Gastrocnemius medialis (tissue), 4 donors: ENCODE measurements at regions not wholly inside any gene's neighbourhood (a gene's known extent, or its start where the extent isn't known, plus 50 kb on each side); places are given as distances from the start of the nearest gene placed in this dataset.

Experiments
- ATAC-seq, 2 donors: fragments of 150-250 bp; one replicate each; pipeline ENCODE4 v1.9.1; 2016
- DNase-seq, 2 donors: peaks; one replicate each; pipeline ENCODE4 v3.0.0-alpha.2; 2019
- H3K27ac ChIP-seq, 4 donors: fragments of 200-600 bp; sonication (generic); 1 replicate in 1 of 4; 2 replicates in 3 of 4; pipeline ENCODE4 v1.5.1; 2016 to 2018; ENCODE audit warnings: mild to moderate bottlenecking in 2 of 4, moderate library complexity in 1 of 4
- H3K27me3 ChIP-seq, 3 donors: fragments of 200-600 bp; sonication (generic) in 2 of 3; 1 replicate in 1 of 3; 2 replicates in 2 of 3; pipeline versions ENCODE4 v1.5.1 to v1.6.0; 2016 to 2019; ENCODE audit warnings: mild to moderate bottlenecking in 1 of 3, moderate library complexity in 1 of 3
- H3K36me3 ChIP-seq, 2 donors: fragments of 200-600 bp; sonication (generic) in 1 of 2; one replicate each; pipeline ENCODE4 v1.5.1; 2017 to 2018
- H3K4me1 ChIP-seq, 2 donors: fragments of 200-600 bp; sonication (generic) in 1 of 2; one replicate each; pipeline ENCODE4 v1.5.1; 2016 to 2017; ENCODE audit warnings: mild to moderate bottlenecking in 2 of 2
- H3K4me3 ChIP-seq, 4 donors: fragments of 200-600 bp; sonication (generic) in 3 of 4; 1 replicate in 1 of 4; 2 replicates in 3 of 4; pipeline ENCODE4 v1.5.1; 2016 to 2019; ENCODE audit warnings: mild to moderate bottlenecking in 2 of 4
- H3K9me3 ChIP-seq, 3 donors: fragments of 200-600 bp; sonication (generic) in 2 of 3; 1 replicate in 1 of 3; 2 replicates in 2 of 3; pipeline ENCODE4 v1.5.1; 2016 to 2019
- POLR2A ChIP-seq, 2 donors: fragments of 450-650 bp; IDR thresholded peaks; one replicate each; pipeline ENCODE4 v1.6.1; 2017; ENCODE audit warnings: antibody characterized with exemption in 2 of 2, mild to moderate bottlenecking in 2 of 2, moderate library complexity in 2 of 2
- in situ Hi-C, 4 donors: fragments of 200-750 bp; cut with MboI; loops; one replicate each; pipeline versions ENCODE4 v1.15.0 to v1.8.0; 2017; ENCODE audit warnings: low sequenced_read_pairs in 4 of 4
- intact Hi-C: fragments of 100-400 bp; cut with DNase I; formaldehyde crosslinking; loops from one replicate; pipeline ENCODE4 v1.15.1; 2023; ENCODE audit warnings: low total_unique reads
- TF ChIP-seq, protein P1 (sequence below), 5 experiments: fragments of 450-650 bp in 3 of 5; fragments of 200-600 bp in 2 of 5; sonication (generic) in 2 of 5; IDR thresholded peaks in 4 of 5; conservative IDR thresholded peaks in 1 of 5; 1 replicate in 4 of 5; 2 replicates in 1 of 5; pipeline ENCODE4 v1.5.1; 2016 to 2019; ENCODE audit warnings: antibody characterized with exemption in 5 of 5, mild to moderate bottlenecking in 3 of 5, moderate library complexity in 3 of 5

DNA sequence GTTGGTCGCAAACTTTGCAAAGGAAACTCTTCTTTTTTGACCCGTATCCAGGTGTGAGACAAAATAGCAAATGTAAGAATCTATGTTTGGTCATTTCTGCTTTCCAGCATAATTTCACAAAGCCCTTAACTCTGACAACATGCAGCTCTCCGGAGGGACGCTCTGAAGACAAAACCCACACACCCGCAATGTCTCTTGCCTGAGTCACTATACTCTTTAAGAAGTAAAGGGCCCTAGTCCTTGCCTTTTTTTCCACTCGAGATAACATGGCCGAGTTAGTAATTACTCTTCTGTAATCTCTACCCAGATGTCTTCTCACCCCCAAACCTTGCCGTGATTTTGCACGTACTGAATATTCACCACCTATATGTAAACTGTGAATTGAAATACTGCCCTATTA, 115.7 kb upstream of the ADAMTS9 start:
- TF ChIP-seq, protein P1, sequence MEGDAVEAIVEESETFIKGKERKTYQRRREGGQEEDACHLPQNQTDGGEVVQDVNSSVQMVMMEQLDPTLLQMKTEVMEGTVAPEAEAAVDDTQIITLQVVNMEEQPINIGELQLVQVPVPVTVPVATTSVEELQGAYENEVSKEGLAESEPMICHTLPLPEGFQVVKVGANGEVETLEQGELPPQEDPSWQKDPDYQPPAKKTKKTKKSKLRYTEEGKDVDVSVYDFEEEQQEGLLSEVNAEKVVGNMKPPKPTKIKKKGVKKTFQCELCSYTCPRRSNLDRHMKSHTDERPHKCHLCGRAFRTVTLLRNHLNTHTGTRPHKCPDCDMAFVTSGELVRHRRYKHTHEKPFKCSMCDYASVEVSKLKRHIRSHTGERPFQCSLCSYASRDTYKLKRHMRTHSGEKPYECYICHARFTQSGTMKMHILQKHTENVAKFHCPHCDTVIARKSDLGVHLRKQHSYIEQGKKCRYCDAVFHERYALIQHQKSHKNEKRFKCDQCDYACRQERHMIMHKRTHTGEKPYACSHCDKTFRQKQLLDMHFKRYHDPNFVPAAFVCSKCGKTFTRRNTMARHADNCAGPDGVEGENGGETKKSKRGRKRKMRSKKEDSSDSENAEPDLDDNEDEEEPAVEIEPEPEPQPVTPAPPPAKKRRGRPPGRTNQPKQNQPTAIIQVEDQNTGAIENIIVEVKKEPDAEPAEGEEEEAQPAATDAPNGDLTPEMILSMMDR (IDR thresholded peaks at IDR 0.05 in 4 of 5, conservative IDR thresholded peaks at IDR 0.05 in 1 of 5), result no peak
- no peak for TF ChIP-seq POLR2A (IDR thresholded peaks at IDR 0.05)
- H3K36me3 ChIP-seq, result no peaks in the 10 kb centered on the region
- in situ Hi-C loops, result no loop called here
- H3K9me3 ChIP-seq, result no peaks in the 10 kb centered on the region
- no peak overlapping the region for H3K27ac ChIP-seq
- no peak for ATAC-seq
- no peaks in the 10 kb centered on the region for H3K27me3 ChIP-seq
- intact Hi-C loops, result no loop called here
- no peaks in the 10 kb centered on the region for H3K4me1 ChIP-seq
- no peak overlapping the region for H3K4me3 ChIP-seq
- no peak for DNase-seq

DNA sequence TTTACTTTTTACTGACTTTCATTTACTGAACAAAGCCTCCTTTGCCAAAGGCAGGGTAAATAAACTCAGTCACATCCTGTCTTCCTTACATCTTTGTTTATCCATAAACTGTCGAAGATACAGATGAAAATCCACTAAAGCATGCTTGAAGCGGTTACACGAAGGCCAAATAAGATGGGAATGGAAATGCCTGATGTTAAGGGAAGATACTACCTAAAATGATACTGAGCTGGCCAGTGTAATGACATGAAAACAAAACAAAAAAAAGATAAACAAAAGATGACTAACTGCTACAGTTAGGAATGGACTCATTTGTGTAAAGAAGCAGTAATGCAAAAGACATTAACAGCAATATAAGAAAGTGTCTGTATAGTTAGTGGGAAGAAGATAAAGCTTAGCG, 114.7 kb upstream of the ADAMTS9 start:
- Histone ChIP-seq H3K4me1 (peaks cover 1 to 4% of the 10 kb centered on the region in 2 donors), H3K36me3 (no peaks in the 10 kb centered on the region), H3K27ac (no peak overlapping the region), H3K4me3 (no peak overlapping the region), H3K9me3 (no peaks in the 10 kb centered on the region), H3K27me3 (no peaks in the 10 kb centered on the region)
- no peak for DNase-seq
- ATAC-seq, result no peak
- TF ChIP-seq, protein P1 (IDR thresholded peaks at IDR 0.05 in 4 of 5, conservative IDR thresholded peaks at IDR 0.05 in 1 of 5), result no peak
- TF ChIP-seq POLR2A (IDR thresholded peaks at IDR 0.05), result no peak
- intact Hi-C loops, result no loop called here
- in situ Hi-C loops, result no loop called here

DNA sequence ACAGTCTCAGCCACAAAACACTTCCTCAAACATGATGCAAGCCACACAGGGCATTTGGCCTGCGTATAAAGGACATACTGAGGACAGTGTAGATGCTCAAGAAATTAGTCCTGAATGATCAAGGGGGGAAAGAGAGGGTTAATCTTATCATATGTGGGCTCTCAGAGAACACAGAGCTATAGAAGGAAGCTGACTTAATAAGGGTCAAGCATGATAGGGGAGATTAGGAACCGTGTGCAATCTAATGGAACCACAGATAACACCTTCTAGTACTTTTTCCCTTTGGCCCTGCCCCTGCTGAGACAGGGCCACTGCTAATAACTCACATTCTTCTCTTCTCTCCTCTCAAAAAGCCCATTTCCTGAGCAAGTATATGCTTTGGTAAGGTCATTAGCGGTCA, 114.1 kb upstream of the ADAMTS9 start:
- TF ChIP-seq, protein P1 (IDR thresholded peaks at IDR 0.05 in 4 of 5, conservative IDR thresholded peaks at IDR 0.05 in 1 of 5), result no peak
- TF ChIP-seq POLR2A (IDR thresholded peaks at IDR 0.05), result no peak
- Histone ChIP-seq H3K27ac (no peak overlapping the region), H3K27me3 (no peaks in the 10 kb centered on the region), H3K4me3 (no peak overlapping the region), H3K9me3 (no peaks in the 10 kb centered on the region), H3K4me1 (peaks cover 4 to 7% of the 10 kb centered on the region in 2 donors), H3K36me3 (no peaks in the 10 kb centered on the region)
- intact Hi-C loops (no loop called here), in situ Hi-C loops (no loop called here)
- DNase-seq (no peak), ATAC-seq (no peak)

DNA sequence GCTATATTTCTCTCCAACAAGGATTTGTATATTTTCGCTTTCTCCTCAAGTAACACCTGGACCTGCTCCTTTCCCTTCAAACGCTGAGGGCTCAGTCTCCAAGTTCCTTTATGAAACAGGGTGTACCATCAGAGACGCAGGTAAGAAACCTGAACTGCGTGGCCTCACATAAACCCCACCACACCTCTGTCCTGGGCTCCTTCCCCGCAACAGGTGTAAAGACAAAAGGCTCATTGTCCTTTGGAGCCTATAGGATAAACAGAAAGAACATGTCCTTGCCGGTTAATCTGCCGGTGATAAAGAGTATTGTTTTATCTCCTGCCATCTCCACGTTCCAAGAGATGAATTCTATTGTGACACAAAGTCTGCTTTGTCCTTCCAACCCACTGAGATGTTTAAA, 111.8 kb upstream of the ADAMTS9 start:
- intact Hi-C loops (no loop called here), in situ Hi-C loops (no loop called here)
- Histone ChIP-seq H3K4me1 (peaks cover 4 to 12% of the 10 kb centered on the region in 2 donors), H3K9me3 (no peaks in the 10 kb centered on the region), H3K27ac (no peak overlapping the region), H3K4me3 (no peak overlapping the region), H3K36me3 (no peaks in the 10 kb centered on the region), H3K27me3 (no peaks in the 10 kb centered on the region)
- no peak for TF ChIP-seq POLR2A (IDR thresholded peaks at IDR 0.05)
- TF ChIP-seq, protein P1 (IDR thresholded peaks at IDR 0.05 in 4 of 5, conservative IDR thresholded peaks at IDR 0.05 in 1 of 5), result no peak
- DNase-seq (no peak), ATAC-seq (no peak)

DNA sequence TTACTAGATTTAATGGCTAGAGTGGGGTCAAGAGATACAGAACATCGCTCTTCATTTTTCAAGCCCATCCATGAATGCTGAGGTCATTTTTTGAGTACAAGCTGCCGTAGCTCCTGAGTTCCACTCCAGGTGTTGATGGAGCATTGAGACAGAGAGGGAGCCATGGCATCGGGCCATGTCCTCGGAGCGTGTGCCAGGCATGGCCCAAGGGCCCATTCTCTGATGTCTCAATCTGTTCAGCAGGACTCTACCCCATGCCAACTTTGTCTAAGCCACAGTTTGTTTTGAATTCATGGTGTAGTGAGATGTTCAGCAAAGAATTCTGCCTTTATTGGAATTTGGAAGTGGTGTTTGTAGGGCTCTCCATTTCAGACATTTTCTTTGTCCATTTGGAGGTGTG, 110.5 kb upstream of the ADAMTS9 start:
- H3K4me3 ChIP-seq, result no peak overlapping the region
- DNase-seq, result peak; percentile 6 to 44
- intact Hi-C loops (no loop called here), in situ Hi-C loops (no loop called here)
- H3K27ac ChIP-seq, result no peak overlapping the region
- no peaks in the 10 kb centered on the region for H3K27me3 ChIP-seq
- no peaks in the 10 kb centered on the region for H3K9me3 ChIP-seq
- TF ChIP-seq POLR2A (IDR thresholded peaks at IDR 0.05), result no peak
- TF ChIP-seq, protein P1 (IDR thresholded peaks at IDR 0.05 in 4 of 5, conservative IDR thresholded peaks at IDR 0.05 in 1 of 5), result no peak
- H3K4me1 ChIP-seq, result peaks cover 4 to 12% of the 10 kb centered on the region in 2 donors
- no peaks in the 10 kb centered on the region for H3K36me3 ChIP-seq
- ATAC-seq, result peak; percentile 49 to 58
